C4-2B (cell line): ENCODE measurements at regions not wholly inside any gene's neighbourhood (a gene's known extent, or its start where the extent isn't known, plus 50 kb on each side); places are given as distances from the start of the nearest gene placed in this dataset.

ENCODE experiments used
- ZFX ChIP-seq: fragments of 450-650 bp; IDR thresholded peaks from 2 replicates; pipeline ENCODE4 v1.6.1; 2017
- TF ChIP-seq, protein P1 (sequence below): fragments of 450-650 bp; conservative IDR thresholded peaks from 2 replicates; pipeline ENCODE4 v1.5.1; 2017; ENCODE audit warnings: mild to moderate bottlenecking

DNA sequence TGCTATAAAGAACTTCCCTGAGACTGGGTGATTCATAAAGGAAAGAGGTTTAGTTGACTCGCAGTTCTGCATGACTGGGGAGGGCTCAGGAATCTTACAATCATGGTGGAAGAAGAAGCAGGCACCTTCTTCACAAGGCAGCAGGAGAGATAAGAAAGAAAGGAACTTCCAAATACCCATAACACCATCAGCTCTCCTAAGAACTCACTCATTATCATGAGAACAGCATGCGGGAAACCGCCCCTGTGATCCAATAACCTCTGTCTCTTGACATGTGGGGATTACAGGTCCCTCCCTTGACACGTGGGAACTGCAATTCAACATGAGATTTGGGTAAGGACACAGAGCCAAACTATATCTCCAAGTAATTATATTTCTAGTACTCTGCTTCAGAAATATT lies 163.8 kb upstream of the CDH20 start:
- TF ChIP-seq, protein P1, sequence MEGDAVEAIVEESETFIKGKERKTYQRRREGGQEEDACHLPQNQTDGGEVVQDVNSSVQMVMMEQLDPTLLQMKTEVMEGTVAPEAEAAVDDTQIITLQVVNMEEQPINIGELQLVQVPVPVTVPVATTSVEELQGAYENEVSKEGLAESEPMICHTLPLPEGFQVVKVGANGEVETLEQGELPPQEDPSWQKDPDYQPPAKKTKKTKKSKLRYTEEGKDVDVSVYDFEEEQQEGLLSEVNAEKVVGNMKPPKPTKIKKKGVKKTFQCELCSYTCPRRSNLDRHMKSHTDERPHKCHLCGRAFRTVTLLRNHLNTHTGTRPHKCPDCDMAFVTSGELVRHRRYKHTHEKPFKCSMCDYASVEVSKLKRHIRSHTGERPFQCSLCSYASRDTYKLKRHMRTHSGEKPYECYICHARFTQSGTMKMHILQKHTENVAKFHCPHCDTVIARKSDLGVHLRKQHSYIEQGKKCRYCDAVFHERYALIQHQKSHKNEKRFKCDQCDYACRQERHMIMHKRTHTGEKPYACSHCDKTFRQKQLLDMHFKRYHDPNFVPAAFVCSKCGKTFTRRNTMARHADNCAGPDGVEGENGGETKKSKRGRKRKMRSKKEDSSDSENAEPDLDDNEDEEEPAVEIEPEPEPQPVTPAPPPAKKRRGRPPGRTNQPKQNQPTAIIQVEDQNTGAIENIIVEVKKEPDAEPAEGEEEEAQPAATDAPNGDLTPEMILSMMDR: no peak
- TF ChIP-seq ZFX: no peak
